HG03066 (cell line): ENCODE measurements at regions not wholly inside any gene's neighbourhood (a gene's known extent, or its start where the extent isn't known, plus 50 kb on each side); places are given as distances from the start of the nearest gene placed in this dataset.

Experiments used
- ATAC-seq: cut with Tn5 transposase; IDR thresholded peaks from one replicate; pipeline ENCODE4 v1.9.1; 2021; ENCODE audit warnings: low read depth; ENCODE audit not compliant: unreplicated experiment

DNA sequence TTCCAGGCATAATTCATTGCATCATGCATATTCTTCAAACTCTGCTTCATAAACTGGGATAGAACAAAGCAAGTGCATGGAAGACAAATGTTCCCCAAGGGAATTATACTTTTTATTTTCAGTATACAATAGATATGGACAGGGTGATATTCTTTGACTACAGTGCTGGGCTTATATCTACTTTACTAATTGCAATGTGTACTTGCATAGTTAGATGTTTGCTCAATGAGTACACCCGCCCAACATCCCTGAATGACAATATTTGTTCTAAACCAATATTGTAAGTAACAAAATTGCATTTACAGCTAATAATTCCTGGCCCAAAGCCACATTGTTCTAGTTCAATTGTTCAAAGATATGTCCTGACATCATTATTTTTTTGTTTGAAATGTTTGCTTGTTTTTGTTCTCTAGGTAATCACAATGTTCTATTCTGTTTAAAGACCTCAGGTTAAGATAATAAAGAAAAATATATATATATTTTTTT is 171.4 kb downstream of the PTN start:
- no peak for ATAC-seq

DNA sequence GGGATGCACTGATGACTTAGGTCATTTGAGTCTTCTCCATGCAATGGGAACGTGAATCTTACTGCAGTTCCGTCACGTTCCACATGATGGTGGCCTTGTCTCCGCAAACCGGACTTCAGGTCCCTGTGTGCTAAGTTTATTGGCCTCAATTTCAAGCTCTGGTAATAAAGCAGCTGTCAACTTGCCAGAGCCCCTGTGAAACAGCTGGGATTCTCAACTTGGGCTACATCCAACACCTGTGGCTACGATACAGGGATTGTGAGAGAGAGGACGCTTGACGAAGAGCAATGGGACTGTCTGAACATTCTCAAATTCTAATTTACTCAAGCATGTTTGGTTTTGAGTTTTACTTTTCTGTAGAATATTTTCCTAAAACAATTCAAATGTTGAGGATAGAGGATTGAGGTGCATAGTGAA is 174.2 kb downstream of the PTN start:
- no peak for ATAC-seq

DNA sequence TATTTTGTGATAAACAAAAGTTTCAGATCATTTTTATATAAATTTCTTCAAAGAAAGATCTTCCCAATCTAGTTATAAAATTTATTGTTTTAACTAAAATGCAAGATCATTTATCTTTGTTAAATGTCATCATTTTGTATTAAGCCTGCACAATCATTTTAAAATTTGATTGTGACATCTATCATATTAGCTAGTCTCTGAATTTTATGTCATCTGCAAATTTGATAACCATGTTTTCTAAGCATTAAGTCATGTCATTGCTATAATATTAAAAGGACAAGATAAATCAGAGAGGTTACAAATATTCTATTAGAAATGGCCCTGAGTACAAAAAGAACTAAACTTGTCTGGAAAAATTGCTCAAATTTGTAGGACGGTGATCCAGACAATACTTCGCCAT is 175.9 kb downstream of the PTN start:
- ATAC-seq: no peak

DNA sequence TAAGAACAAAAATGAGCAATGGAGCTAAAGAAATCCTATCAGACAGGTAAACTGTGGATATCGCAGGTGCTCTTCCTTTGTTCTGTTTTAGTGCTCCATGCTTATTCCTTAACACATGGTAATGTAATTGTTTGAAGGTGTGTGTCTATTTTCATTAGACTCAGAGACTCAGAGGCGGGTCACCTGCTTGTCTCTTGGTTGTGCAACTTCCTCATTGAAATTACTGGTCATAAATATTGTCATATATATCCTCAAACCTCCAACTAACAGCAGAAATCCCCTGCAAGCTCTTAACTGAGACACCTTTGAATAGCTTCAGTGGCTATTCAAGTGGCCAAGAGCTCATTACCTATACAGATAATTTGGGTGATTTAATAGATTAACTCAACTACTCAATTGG is 177.2 kb downstream of the PTN start:
- ATAC-seq: no peak

DNA sequence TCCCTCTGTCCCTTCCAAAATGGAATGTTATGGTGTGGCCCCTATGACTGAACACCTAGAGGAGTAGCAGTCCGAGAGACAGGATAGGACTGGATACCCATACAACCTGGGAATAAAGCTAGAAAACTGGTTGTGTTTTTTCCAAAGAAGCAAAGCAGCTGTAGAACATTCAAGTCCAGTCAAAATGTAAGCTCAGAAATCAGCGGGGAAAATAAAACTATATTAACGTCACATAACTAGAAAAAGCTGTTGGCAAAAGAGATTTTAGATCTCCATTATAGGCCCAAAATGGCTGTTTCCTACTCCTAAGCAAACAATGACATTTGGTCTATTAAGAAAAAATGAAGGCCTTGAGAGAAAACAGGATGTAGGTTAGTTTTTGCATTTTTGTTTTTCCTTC is 177.7 kb downstream of the PTN start:
- ATAC-seq: no peak

DNA sequence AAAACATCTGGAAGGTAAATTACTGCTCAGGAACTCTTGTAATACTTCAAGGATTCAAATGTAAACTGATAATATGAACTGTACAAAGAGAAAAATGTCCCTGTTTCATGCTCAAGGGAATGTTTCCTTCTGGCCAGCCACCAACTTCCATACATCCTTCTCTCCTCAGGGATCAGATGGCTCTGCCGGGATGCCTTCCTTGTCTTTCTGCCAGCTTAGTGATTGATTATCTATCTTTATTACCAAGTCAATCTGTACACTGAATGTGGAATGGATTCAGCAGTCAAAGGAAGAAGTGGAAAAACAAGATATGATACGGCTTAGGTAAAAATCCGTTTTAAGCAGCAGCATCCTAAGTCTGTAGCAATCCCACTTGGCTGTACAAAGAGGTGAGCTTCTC is 178.3 kb downstream of the PTN start:
- ATAC-seq: no peak

DNA sequence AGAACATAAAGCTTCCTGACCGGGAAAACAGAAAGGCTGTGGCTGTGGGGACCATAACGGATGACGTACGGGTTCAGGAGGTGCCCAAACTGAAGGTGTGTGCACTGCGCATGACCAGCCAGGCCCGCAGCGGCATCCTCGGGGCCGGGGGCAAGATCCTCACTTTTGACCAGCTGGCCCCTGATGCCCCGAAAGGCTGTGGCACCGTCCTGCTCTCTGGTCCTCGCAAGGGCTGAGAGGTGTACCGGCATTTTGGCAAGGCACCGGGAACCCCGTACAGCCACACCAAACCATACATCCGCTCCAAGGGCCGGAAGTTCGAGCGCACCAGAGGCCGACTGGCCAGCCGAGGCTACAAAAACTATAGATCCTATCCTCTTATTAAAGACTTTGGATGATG is 179.3 kb downstream of the PTN start:
- ATAC-seq: no peak

DNA sequence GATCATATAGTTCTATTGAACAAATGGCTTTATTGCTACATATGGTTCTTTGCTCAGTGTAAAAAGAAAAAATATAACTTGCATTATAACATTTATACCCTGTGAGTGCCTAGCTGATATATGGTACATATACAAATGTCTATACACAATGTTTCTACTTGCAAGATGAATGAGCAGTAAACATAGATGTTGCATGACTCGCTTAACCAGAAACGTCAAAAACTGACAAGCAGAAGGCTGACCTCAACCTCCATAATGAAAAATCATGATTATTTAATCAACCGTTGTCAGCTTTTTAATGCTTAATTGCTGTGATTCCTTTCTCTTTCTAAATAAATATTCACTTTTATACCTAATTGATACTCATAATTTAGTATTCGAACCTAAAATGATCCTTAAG is 183.3 kb downstream of the PTN start:
- no peak for ATAC-seq

DNA sequence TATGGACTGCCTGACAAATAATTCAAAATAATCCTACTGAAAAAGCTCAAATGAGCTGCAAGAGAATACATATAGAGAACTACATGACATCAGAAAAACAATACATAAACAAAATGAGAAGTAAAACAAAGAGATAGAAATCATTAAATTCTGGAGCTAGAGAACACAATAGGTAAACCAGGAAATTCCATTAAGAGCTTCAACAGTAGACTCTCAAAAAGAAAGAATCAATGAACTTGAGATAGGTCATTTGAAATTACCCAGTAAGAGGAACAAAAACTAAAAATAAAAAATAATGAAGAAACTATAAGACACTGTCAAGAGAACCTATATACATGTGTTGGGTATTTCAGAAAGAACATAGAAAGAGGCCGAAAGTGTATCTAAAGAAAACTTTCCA is 186.3 kb downstream of the PTN start:
- no peak for ATAC-seq

DNA sequence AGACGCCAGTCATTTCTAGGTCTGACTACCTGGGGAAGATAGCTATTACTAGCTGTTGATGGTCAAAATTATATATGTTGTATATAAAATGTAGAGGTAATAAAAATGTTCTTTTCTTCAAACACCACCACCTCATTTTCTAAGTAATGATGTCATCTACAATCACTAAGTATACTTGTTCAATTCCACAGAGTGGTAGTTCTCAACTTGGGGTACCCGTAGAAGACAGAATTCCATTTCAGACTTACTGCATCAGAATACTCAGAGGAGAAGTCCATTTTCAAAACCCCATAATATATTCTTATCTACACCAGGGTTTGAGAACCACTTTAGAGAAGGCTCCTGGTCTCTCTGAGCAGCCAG is 191.9 kb downstream of the PTN start:
- no peak for ATAC-seq

DNA sequence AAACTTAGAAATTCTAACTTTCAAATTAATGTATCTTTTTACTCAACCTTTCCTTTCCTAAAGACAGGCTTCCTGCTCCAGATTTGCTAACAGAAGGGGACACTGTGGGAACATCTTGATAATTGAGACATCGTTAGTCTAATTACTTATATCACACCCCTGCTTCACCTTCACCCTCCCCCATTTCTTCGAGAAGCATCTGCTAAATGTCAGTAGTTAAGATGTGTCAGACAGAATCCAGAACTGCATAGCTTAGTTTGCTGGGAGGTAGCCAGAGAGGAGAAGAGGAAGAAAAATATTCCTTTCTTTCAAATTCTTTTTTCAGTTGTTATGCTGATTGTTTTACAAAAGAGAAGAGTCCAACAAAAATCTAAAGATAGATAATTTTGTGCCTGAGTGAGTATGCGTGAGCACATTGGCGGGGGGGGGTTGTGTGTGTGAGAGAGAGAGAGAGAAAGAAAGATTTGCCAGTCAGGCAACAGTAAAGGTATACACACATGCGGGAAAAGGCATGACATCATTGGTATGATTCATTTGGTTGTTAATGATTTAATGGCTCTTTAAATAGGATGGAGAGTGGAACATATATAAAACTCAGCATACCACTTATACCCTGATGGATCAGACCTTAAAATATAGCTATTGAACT is 192.4 kb downstream of the PTN start:
- ATAC-seq: no peak

DNA sequence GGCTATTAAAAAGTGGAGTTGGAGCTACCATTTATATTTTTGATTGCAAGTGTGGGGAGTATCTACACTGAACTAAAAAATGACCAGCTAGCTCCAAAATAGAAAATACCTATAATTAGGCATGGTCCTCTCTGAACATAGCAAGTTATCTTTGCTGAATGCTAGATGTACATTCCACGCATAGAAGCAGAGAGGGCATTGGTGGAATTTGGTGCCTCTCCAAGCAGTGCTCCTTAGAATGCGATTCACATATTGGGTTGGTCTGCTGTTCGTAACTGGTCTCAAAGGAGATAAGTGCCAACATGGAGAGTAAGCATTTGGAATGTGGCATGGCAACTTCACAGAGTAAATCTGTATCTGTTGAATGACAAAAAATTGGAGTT is 196.2 kb downstream of the PTN start:
- ATAC-seq: no peak

DNA sequence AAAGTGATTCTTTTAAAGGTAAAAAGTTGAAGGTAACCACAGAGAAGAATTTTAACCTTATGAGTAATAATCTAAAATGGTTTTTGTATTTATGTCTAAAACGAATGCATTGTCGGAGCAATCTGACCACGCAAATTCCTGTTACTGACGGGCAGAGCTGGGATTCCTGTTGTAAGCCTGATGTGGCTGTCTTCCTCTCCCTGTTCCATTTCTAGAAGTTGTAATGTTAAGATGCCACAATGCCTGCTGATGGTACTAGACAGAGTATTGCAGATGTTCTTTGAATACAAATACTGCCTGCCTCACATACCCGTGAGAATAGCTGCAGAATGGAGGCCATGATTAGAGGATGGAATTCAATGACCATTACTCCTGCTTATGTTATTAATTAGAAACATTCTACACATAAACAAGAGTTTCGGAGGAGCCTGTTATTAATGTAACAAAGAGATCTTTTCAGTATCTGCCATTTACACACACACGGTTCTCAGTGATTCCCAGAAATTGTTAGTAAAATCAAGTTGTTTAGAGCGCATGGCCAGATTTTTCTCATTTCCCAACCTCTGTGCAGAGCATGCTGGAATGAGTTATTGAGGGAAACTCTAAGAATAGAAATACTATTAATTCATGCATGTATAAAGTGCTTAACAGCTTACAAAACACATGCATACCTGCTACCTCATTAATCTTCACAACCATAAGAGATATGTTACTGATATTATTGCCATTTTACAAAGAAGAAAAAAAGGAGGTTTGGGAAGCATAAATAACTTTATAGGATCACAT is 196.8 kb downstream of the PTN start:
- no peak for ATAC-seq

DNA sequence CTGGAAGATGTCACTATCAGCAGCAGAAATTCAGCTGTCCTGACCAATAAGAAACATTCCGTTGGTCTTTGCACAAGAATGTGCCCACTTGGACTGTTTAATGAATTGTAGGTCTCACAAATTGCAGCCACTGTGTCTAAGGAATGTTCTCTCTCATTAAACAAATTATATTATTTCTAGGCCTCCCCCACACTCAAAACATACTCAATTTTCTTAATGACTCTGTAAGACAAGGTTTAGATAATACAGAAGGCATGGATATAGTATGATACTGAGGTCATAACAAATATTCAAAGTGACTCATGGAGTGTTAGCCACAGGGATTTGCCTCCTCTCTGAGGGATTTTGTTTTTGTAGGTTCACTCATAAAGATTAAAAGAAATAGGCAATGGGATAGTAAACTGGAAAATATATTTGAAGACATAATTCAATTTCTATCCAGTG is 197.5 kb downstream of the PTN start:
- no peak for ATAC-seq

DNA sequence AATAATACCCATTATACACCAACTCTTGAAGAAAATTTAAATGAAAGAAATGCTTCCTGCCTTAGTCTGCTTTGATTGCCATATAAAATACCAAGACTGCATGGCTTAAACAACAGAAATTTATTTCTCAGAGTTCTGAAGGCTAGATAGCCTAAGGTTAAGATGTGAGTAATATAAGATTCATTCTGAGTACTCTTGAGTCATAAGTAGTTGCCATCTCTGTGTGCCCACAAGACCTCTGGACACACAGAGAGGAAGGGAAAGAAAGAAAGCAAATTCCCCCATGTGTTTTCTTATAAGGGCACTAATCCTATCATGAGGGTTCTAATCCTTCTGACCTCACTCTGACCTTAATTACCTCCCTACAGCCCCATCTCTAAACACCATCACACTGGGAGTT is 201.2 kb downstream of the PTN start:
- ATAC-seq: no peak

DNA sequence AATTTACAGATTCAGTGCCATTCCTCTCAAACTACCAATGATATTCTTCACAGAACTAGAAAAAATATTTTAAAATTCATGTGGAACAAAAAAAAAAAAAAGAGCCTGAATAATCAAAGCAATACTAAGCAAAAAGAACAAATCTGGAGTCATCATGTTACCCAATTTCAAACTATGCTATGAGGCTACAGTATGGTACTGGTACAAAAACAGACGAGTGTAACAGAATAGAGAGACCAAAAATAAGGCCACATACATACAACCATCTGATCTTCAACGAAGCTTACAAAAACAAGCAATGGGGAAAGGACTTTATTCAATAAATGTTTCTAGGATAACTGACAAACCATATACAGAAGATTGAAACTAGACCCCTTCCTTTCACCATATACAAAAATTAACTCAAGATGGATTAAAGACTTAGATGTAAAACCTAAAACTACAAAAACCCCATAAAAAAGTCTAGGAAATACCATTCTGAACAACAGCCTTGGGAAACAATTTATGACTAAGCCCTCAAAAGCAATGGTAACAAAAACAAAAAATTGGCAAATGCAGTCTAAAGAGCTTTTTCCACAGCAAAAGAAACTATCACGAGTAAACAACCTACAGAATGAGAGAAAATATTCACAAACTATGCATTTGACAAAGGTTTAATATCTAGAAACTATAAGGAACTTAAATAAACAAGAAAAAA is 207.7 kb downstream of the PTN start:
- ATAC-seq: no peak

DNA sequence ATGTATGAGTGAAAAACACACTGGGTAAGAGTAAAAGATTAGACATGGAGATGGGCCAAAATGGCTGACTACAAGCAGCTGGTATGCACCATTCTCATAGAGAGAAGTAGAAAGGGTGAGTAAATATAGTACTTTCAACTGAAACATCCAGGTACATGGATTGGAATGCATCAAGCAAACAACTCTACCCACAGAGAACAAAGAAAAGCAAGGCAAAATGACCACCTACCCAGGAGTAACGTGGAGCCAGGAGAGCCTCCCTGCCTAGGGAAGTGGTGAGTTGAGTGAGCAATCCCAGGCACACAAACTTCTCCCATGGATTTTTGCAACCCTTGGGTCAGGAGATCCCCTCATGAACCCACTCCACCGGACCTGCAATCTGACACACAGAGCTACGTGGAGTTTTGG is 212.8 kb downstream of the PTN start:
- no peak for ATAC-seq

DNA sequence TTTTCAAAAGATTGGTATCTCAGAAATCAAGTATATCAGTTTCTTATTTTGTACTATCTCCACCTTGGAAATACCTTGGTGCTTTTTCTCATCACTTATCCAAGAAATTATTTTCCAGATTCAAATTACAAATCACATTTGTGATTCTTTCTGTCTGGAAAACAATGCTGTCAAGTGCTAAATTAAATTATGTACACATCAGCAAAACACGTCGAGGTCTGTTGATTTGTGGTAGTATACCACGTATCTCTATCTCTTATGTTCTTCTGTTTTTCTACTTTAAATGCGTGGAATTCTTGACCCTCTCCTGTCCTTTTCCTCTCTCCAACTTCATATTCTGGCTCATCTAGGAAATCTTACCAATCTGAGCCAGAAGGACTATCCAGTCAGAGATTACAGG is 214.5 kb downstream of the PTN start:
- ATAC-seq: no peak

DNA sequence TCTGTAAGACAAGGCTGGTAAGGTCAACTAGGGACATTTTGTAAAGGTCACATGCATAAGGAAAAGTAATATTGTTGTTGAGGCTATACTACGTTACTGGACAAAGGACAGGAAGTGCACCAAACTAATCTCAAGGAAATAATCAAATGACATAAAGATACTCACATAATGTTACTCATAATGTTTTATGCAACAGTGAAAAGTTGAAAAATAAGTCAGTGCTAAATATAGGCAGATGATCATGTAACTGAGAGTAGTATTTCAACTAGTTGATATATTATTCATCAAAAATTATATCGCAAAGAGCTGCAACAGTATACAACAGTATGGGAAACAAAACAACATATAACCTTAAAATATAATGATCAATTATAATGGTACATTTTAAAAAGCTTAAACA is 215.7 kb downstream of the PTN start:
- ATAC-seq: no peak

DNA sequence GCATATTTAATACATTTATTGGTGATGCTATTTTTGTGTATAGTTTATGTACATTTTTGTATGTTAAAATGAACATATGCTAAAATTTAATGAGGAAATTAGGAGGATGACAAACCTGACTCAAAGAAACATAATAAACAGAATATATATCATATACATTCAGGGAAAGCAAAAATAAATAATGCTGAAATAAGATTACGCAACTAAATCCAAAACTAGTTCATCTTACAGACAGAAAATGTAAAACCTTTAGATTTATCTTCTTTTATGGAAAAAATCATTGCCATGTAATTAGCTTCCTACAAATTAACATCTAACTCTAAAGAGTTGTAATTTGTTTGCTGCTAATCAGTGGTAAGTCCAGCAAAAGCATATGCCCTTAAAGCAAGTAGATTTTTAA is 216.5 kb downstream of the PTN start:
- ATAC-seq: no peak

DNA sequence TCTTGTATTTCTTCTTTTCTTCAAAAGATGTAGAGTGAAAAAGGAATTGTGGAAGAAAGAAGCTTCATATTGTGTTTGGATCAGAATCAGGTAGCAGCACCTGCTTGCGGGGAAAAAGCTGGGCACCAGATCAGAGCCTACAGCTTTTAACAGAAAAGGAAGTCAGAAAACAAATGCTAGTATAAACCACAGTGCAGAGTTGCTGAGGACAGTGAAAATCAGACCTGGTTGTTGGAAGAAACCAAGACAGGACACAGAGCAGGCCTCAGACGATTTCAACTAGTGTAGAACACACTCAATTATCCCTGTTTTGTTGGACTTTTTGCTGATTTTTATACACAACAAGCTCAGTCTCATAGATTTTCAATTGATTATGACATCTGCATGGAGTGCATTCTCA is 221.4 kb downstream of the PTN start:
- no peak for ATAC-seq

DNA sequence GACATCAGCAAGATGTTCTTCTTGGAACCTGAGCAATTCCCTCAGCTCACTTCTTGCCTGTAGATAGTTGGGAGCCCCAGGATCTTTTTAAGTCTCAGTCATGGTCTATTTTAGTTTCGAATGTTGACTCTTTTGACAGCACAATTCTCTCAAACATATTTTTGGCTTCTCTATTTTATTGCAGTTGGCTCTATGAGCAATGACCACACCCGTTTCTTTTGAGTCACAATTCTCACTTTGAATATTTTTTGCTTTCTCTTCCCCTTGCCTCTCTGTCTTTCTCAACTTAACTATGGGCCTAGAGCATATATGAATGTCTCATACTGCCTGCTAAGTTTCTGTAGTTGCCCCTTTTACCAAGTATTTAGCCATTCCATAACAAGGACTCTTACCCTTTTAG is 222.8 kb downstream of the PTN start:
- peak; percentile 54 for ATAC-seq
